AG08396 (cell line): ENCODE measurements at regions not wholly inside any gene's neighbourhood (a gene's known extent, or its start where the extent isn't known, plus 50 kb on each side); places are given as distances from the start of the nearest gene placed in this dataset.
A peak's percentile ranks its signal among the peaks of the same experiment; 100 is the strongest.

Experiments used
- DNase-seq: peaks from one replicate; pipeline ENCODE4 v3.0.0; 2012; ENCODE audit warnings: low spot score, mixed read lengths

- no peak for DNase-seq
Observed at GRCh38 chr6:20313960-20314530, 87.6 kb upstream of the E2F3 start.

GRCh38 chr6:20314866-20315845 lies 86.5 kb upstream of the E2F3 start:
- DNase-seq, result no peak

DNA sequence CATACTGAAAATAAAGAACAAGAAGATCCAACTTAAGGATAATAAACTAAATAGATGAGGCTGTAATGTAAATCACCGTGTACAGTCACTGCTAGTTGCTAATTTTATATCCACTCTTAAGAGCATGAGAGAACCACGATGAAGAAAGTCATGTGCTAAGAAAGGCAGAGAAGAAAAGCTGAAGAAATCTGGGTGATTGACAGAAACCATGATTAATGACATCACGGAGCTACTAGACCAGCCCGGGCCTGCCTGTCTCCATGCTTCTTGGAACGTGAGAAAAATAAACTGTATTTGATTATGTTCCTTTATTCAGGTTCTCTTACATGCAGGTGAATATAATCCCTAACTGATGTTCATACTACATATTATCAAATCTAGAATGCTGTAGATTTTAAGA lies 84.2 kb upstream of the E2F3 start:
- no peak for DNase-seq

DNA sequence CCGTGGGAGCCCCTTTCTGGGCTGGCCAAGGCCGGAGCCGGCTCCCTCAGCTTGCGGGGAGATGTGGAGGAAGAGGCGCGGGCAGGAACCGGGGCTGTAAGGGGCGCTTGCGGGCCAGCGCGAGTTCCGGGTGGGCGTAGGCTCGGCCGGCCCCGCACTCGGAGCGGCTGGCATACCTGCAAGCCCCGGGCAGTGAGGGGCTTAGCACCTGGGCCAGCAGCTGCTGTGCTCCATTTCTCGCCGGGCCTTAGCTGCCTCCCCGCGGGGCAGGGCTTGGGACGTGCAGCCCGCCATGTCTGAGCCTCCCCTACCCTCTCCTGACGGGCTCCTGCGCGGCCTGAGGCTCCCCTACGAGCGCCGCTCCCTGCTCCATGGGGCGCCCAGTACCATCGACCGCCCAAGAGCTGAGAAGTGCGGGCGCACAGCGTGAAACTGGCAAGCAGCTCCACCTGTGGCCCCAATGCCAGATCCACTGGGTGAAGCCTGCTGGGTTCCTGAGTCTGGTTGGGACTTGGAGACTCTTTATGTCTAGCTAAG lies 82.8 kb upstream of the E2F3 start:
- no peak for DNase-seq

GRCh38 chr6:20319520-20320357 lies 81.9 kb upstream of the E2F3 start:
- no peak for DNase-seq

DNA sequence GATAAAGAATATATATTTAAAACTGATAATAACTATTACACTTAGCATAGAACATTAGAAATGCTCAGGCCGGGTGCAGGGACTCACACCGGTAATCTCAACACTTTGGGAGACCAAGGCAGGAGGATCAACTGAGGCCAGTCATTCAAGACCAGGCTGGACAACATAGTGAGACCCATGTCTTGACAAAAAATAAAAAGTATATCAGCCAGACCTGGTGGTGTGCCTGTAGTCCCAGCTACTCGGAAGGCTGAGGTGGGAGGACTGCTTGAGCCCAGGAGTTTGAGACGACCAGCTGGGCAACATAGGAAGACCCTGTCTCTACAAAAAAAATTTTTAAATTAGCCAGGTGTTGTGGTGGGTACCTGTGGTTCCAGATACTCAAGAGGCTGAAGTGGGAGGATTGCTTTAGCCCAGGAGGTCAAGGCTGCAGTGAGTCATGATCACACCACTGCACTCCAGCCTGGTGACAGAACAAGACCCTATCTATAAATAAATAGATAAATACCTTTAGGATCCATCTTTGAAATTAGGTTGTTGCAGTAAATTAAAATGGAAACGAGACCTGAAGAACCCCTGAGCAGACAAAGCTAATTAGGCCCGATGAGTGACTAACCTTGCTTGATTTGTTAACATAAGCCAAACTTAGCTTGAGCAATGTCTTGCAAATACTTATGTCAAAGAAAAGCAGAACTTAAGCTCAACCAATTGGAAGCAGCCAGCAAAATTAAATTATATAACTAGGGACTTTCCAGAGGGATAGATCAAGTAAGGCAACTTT lies 75.8 kb upstream of the E2F3 start:
- no peak for DNase-seq

- no peak for DNase-seq
Observed at GRCh38 chr6:20326422-20326728, 75.3 kb upstream of the E2F3 start.

- no peak for DNase-seq
Observed at GRCh38 chr6:20327141-20327540, 74.5 kb upstream of the E2F3 start.

DNA sequence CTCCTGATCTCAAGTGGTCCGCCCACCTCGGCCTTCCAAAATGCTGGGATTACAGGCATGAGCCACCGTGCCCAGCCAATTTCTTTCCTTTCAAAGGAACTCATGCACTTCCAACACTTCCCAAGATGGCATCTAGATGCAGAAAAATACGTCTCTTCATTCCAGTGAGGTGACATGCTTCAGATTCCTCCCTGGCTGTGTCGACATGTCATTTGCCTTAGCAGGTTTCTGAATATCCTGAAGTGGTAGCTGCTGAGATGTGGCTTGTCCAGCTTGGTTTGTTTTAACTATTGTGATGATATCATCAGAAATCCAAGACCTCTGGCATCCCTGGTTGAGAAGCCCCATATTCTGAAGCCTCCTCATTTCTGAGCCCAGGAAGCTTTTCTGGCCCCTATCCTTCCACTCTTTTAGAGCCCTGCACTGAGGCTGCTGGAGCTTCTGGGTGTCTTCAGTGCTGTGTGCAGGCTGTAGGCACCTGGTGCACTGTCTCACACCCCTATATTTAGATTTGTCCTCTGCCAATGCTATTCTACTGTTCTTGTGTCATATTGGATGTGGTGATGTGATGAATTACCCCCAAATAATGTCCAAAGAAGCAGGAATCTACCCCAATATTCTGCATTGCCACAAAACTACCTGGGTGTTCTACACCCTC lies 73.3 kb upstream of the E2F3 start:
- peak; percentile 35 for DNase-seq

DNA sequence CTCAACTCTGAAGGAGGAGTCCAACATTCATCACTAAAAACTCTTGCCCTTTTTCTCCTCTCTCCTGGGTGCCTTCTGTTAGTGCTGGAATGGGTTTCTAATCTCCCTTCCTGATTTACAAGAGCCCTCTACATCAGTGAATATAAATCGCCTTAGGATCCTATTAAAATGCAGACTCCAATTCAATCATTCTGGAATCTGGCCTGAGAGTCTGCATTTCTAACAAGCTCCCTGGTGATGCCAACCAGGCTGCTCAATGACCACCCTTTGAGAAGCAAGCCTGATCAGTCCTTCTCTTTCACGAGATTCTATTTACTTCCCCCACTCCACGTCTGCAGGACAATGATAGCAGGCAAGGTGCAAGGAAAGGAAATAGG lies 72.8 kb upstream of the E2F3 start:
- DNase-seq, result no peak

- DNase-seq, result no peak
Observed at GRCh38 chr6:20331042-20331441, 70.6 kb upstream of the E2F3 start.

GRCh38 chr6:20331625-20332024 lies 70.1 kb upstream of the E2F3 start:
- DNase-seq, result no peak

DNA sequence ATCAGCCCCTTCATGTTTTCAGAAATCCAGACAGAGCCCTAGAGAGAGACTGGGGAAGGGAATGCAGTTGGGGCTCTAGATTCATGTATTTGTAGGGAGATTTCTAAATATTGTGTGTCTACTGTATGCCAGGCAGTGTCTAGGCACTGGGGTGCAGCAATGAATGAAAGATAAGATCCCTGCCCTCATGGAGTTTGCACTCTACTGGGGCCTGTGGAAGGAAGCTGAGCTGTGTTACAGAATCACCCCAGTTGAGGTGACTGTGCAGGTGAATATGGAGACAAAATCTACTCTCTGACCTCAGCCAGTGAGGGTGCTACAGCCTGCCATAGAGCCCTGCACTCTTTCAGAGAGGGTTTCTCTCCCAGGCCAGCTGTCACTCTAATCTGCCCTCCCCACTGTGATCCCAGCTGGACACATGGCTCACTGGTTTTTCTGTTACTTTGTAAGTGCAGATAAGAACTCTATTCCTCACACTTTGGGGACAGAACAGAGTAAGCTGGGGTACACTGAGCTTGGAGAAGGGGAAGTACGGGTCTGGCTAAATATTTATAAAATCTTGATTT lies 69.2 kb upstream of the E2F3 start:
- DNase-seq, result no peak

DNA sequence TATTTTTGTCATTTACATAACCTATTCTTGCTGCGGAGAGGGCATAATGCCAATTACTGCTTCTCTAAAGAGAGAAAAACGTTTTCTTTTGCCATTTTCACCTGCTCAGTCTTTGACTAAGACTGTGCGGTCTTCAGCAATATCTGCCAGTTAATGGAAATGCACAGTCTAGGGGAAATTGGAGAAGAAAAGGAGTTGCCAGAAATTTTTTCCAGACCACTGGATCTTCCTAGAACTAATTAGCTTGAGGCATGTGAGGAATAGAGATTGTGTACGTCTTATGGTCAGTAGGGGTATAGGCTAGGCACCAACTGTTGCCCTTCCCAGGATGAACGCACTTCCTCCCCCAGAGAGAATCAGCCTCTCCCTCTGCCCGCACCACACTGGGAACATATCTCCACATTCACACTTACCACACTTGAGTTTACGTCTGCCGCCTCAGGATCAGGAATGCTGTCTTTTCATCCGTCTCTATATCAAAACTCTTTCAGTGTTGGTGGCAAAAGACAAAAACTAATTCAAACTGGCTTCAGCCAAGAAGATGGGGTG lies 67.9 kb upstream of the E2F3 start:
- no peak for DNase-seq

DNA sequence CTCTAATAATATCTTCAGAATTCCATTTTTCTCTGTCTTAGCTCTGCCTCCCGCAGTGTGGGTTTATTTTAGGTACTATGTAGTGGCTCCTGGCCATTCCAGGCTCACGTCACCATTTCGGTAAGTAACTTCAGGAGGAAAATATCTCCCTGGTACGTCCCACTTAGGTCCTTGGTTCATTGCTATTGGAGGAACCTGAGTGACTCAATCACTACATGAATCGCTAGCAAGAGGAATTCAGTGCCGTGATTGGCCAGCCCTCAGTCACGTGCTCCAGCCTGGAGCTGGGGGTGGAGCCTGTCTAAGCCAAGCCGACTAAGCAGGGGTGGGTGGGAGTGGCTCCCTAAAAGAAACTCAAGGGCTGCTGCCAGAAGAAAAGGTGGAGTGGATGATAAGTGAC lies 67.3 kb upstream of the E2F3 start:
- no peak for DNase-seq

- no peak for DNase-seq
Observed at GRCh38 chr6:20334962-20335361, 66.7 kb upstream of the E2F3 start.

GRCh38 chr6:20335872-20336271 lies 65.8 kb upstream of the E2F3 start:
- no peak for DNase-seq

DNA sequence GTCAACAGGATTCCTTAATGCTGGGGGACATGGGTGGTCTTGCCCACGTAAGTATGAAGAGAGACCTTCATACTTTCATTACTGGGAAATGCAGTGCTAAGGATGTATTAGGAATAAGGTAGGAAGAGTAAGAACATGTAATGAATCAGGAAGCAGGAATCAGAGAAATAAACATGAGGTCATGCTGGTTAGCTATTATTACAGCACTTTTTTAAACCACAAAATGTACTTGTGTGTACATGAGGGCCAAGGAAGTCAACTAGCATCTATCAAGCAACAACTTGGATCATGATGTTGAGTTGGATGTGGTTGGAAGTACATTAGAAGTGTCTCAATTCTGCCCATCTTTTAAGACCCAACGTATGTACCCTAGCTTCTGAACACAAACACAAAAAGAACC lies 63.5 kb upstream of the E2F3 start:
- no peak for DNase-seq

DNA sequence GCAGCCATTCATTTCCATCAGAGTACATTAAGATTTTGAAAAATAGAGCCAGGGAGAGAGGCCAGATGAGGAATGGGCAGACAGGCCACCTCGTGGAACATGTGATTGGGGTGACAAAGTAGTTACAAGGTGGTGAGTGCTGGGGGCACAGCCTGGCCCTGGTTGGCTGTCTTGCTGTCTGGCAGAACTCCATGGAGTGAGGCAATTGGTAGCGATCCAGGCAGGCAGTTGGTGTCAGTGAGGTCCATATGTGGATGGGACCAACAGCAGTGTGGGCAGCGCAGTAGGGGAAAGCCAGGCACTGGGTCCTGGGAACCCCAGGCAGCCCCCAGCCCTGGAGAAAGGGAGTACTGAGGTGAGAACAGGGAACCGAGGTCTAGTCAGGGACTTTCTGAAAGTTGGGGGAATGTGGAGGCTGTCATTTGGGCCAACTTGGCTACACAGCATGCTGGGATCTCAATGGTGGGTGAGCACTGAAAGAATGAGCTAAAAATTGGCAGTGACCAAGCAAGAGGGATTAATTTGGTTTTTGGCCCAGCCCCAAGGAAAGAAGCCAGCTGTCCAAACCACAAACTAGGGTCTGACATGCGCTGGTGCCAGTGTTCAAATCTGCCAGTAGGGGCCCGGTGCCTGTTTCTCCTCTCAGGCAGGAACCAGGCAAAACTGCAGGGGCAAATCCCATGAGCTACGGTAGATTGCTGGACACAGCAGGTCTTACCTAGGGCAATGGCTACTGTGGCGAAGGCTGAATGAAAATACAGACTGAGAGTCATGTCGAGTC lies 61.4 kb upstream of the E2F3 start:
- no peak for DNase-seq

DNA sequence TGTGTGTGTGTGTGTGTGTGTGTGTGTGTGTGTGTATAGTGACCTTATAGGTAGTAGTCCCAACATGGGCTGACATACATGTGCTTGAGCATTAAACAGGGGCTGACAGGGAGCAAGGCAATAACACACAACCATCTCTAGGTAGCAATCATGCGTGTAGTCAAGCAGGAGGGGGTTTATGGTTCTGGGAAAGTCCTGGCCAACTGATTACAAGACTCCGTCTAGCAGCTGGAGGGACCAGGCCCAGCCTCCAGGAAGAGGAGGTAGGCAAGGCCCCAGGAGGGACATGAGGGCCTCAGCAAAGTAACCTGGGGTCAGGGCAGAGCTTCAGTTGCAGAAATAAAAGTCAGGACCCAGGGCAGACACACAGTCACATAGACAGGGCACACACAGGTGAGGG lies 60.6 kb upstream of the E2F3 start:
- no peak for DNase-seq
